ENCODE measurements at regions not wholly inside any gene's neighbourhood (a gene's known extent, or its start where the extent isn't known, plus 50 kb on each side); places are given as distances from the start of the nearest gene placed in this dataset.

DNA sequence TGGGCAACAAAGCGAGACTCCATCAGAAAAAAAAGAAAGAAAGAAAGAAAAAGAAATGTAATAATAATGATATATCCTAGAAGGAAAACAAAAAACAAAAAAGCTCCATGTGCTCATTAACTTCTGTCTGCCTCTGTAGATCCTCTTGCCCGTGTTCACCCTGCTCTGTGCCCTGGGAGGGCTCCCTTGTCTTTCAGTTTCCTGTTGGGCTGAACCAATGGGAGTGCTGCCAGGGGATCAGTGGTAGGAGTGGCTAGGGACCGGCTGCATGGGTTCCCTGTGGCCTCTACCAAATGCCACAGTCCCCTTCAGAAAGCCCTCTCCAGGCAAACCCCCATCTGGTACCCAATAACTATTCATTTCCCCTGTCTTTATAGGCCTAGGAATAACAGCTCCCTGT, 51.8 kb upstream of the PARD3 start:
- DNase-seq: peak; percentile 3

Data from fibroblast of skin of abdomen (primary cell).